ENCODE measurements at regions not wholly inside any gene's neighbourhood (a gene's known extent, or its start where the extent isn't known, plus 50 kb on each side); places are given as distances from the start of the nearest gene placed in this dataset.

- Histone ChIP-seq H3K79me2 (no peaks in the 10 kb centered on the region), H3K4me1 (no peaks in the 10 kb centered on the region), H3K4me3 (ENCODE audit: low read depth, low read length) (no peak overlapping the region), H3K4me2 (ENCODE audit: low read length) (no peak overlapping the region), H3K9ac (no peak overlapping the region), H3K9me3 (ENCODE audit: control insufficient read depth, low read length) (no peaks in the 10 kb centered on the region), H3K27me3 (ENCODE audit: control insufficient read depth, insufficient read depth, low read length) (no peaks in the 10 kb centered on the region), H3K27ac (no peak overlapping the region), H3K36me3 (ENCODE audit: control insufficient read depth, insufficient read depth, low read length) (no peaks in the 10 kb centered on the region), H2AFZ (no peak overlapping the region)
- TF ChIP-seq CTCF (IDR thresholded peaks at IDR 0.05) = no peak
Observed at GRCh38 chr5:93926831-93927620, 185.6 kb upstream of the POU5F2 start.

- H3K4me1 ChIP-seq = no peaks in the 10 kb centered on the region
- no peak overlapping the region for H3K4me2 ChIP-seq (ENCODE audit: low read length)
- no peak for TF ChIP-seq CTCF (IDR thresholded peaks at IDR 0.05)
- H3K79me2 ChIP-seq = no peaks in the 10 kb centered on the region
- H3K27me3 ChIP-seq (ENCODE audit: control insufficient read depth, insufficient read depth, low read length) = no peaks in the 10 kb centered on the region
- no peaks in the 10 kb centered on the region for H3K36me3 ChIP-seq (ENCODE audit: control insufficient read depth, insufficient read depth, low read length)
- H2AFZ ChIP-seq = no peak overlapping the region
- no peaks in the 10 kb centered on the region for H3K9me3 ChIP-seq (ENCODE audit: control insufficient read depth, low read length)
- H3K27ac ChIP-seq = no peak overlapping the region
- H3K9ac ChIP-seq = no peak overlapping the region
- no peak overlapping the region for H3K4me3 ChIP-seq (ENCODE audit: low read depth, low read length)
Observed at GRCh38 chr5:93925321-93925720, 183.9 kb upstream of the POU5F2 start.

- TF ChIP-seq CTCF (IDR thresholded peaks at IDR 0.05) = no peak
- Histone ChIP-seq H3K27ac (no peak overlapping the region), H3K9ac (no peak overlapping the region), H3K4me1 (no peaks in the 10 kb centered on the region), H3K79me2 (no peaks in the 10 kb centered on the region), H2AFZ (no peak overlapping the region), H3K9me3 (ENCODE audit: control insufficient read depth, low read length) (no peaks in the 10 kb centered on the region), H3K36me3 (ENCODE audit: control insufficient read depth, insufficient read depth, low read length) (no peaks in the 10 kb centered on the region), H3K27me3 (ENCODE audit: control insufficient read depth, insufficient read depth, low read length) (no peaks in the 10 kb centered on the region), H3K4me2 (ENCODE audit: low read length) (no peak overlapping the region), H3K4me3 (ENCODE audit: low read depth, low read length) (no peak overlapping the region)
Observed at GRCh38 chr5:93924628-93925027, 183.2 kb upstream of the POU5F2 start.

GRCh38 chr5:93922551-93922950 lies 181.2 kb upstream of the POU5F2 start:
- Histone ChIP-seq H3K36me3 (ENCODE audit: control insufficient read depth, insufficient read depth, low read length) (no peaks in the 10 kb centered on the region), H3K9me3 (ENCODE audit: control insufficient read depth, low read length) (no peaks in the 10 kb centered on the region), H3K4me1 (no peaks in the 10 kb centered on the region), H2AFZ (no peak overlapping the region), H3K27me3 (ENCODE audit: control insufficient read depth, insufficient read depth, low read length) (no peaks in the 10 kb centered on the region), H3K9ac (no peak overlapping the region), H3K79me2 (no peaks in the 10 kb centered on the region), H3K4me2 (ENCODE audit: low read length) (no peak overlapping the region), H3K4me3 (ENCODE audit: low read depth, low read length) (no peak overlapping the region), H3K27ac (no peak overlapping the region)
- TF ChIP-seq CTCF (IDR thresholded peaks at IDR 0.05) = no peak

- Histone ChIP-seq H3K36me3 (ENCODE audit: control insufficient read depth, insufficient read depth, low read length) (no peaks in the 10 kb centered on the region), H3K27ac (no peak overlapping the region)
Observed at GRCh38 chr5:93921001-93921400, 179.6 kb upstream of the POU5F2 start.

More at GRCh38 chr5:93921001-93921400, 179.6 kb upstream of the POU5F2 start:
- H3K9ac ChIP-seq = no peak overlapping the region
- no peaks in the 10 kb centered on the region for H3K27me3 ChIP-seq (ENCODE audit: control insufficient read depth, insufficient read depth, low read length)
- TF ChIP-seq CTCF (IDR thresholded peaks at IDR 0.05) = no peak
- H3K4me3 ChIP-seq (ENCODE audit: low read depth, low read length) = no peak overlapping the region
- H3K9me3 ChIP-seq (ENCODE audit: control insufficient read depth, low read length) = no peaks in the 10 kb centered on the region
- no peak overlapping the region for H2AFZ ChIP-seq
- no peaks in the 10 kb centered on the region for H3K79me2 ChIP-seq
- H3K4me2 ChIP-seq (ENCODE audit: low read length) = no peak overlapping the region
- H3K4me1 ChIP-seq = no peaks in the 10 kb centered on the region

Data from parathyroid adenoma (tissue), 2 donors.